ENCODE measurements at regions not wholly inside any gene's neighbourhood (a gene's known extent, or its start where the extent isn't known, plus 50 kb on each side); places are given as distances from the start of the nearest gene placed in this dataset.

DNA sequence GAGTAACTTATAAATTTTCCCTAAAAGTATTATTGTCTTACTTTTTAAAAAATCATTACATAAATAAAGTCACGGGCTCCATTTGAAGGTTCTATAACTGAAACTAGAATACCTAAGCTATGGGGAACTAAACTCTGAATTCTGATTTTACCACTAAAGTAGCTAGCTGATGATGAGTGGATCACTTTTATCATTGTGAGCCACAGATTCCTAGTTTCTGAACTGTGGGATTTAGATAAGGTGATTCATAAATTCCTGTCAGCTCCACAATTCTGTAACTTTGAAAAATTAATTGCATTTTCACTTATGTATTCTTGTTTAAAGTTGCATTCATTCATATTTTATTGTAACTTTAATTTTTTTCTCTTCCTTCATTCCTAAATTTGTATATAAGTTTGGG is 540.9 kb downstream of the GBA3 start:
- TF ChIP-seq, protein P1, sequence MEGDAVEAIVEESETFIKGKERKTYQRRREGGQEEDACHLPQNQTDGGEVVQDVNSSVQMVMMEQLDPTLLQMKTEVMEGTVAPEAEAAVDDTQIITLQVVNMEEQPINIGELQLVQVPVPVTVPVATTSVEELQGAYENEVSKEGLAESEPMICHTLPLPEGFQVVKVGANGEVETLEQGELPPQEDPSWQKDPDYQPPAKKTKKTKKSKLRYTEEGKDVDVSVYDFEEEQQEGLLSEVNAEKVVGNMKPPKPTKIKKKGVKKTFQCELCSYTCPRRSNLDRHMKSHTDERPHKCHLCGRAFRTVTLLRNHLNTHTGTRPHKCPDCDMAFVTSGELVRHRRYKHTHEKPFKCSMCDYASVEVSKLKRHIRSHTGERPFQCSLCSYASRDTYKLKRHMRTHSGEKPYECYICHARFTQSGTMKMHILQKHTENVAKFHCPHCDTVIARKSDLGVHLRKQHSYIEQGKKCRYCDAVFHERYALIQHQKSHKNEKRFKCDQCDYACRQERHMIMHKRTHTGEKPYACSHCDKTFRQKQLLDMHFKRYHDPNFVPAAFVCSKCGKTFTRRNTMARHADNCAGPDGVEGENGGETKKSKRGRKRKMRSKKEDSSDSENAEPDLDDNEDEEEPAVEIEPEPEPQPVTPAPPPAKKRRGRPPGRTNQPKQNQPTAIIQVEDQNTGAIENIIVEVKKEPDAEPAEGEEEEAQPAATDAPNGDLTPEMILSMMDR (IDR thresholded peaks at IDR 0.05; ENCODE audit: low read depth, low read length): no peak
- H3K4me3 ChIP-seq (ENCODE audit: low read depth, low read length): no peak overlapping the region

DNA sequence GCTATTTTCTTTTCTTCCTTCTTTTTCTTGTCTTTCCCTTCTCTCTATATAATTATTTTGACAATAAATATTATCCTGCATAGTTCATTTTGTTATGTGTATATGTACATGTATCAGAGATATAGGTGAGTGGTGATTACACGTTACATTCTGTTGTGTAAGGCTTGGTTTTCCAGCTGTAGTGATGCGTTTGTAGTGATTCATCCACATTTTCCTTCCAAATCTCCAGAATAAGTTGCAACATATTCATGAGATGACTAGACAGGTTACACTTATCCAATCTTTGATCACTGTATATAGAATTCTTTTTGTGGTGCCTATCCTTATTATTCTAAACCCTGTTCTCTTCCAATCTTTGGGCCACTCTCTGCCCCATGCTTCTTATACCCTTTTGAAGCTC is 540.2 kb downstream of the GBA3 start:
- TF ChIP-seq, protein P1 (IDR thresholded peaks at IDR 0.05; ENCODE audit: low read depth, low read length): no peak

DNA sequence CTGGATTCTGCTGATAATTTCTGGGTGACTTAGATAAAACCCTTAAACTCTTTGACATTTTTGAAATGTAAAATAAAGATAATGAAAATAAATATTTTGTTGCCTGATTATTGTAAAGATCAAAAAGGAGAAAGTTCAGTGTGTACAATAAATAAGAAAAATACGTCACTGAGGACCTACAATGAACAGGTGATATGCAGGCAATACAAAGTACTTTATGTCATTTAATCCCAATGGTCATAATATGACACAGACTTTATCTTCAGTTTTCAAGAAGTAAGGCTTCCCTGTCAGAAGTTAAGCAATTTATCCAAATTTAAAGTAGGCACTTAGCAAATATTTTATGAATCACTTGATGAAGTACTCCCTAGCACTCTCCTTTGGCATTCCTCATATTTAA is 532.8 kb downstream of the GBA3 start:
- no peak overlapping the region for H3K4me3 ChIP-seq (ENCODE audit: low read depth, low read length)
- TF ChIP-seq, protein P1 (IDR thresholded peaks at IDR 0.05; ENCODE audit: low read depth, low read length): no peak

More for the DNA sequence above, 540.2 kb downstream of the GBA3 start:
- H3K4me3 ChIP-seq (ENCODE audit: low read depth, low read length): no peak overlapping the region

DNA sequence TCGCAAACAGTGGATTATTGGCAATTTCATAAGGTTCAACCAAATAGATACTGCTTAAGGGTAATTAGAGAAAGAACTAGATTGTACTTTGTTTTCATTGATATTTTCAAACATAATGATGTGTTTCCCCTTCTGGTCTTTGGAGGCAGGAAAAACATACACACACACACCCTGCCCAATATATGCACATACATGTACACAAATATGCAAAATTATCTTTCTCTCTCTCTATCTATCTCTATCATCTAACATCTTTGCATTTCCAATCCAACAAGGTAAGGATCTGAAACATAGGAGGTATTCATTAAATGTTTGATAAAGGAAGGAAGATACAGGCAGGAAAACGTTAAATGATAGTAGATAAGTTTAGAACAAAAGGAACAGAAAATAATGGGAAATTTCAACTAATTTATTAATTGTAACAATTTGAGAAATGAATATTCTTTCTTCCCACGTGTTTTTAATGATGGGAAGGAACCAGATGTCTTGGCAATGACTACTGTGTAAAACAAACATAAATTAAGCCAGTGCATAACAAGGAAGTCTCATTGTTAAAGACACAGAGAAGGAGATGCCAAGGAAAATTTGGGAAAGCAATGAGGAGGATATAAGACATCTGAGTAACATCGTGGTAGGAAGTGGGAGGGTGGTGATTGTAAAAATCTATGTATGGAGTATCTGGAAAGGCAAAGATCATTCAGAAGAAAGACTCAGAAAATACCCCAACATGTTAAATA is 532.1 kb downstream of the GBA3 start:
- TF ChIP-seq, protein P1 (IDR thresholded peaks at IDR 0.05; ENCODE audit: low read depth, low read length): no peak
- no peak overlapping the region for H3K4me3 ChIP-seq (ENCODE audit: low read depth, low read length)

DNA sequence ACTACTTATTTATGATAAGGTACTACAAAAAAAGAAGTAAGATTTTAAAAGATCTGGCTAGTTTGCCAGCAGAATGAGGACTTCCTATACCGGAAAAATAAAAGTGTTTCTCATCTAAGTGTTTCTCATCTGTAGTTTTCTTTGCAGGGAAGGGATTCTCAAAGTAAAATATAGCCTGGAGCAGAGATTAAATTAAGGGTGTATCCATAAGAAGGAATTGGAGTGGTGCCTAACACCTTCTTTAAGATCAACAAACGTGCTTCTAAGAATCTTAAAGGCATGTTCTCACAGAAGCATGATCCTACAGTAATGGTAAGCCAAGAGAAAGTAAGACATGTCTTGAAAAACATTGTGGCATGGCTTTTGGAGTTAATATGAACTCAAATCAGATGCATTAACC is 528.2 kb downstream of the GBA3 start:
- TF ChIP-seq, protein P1 (IDR thresholded peaks at IDR 0.05; ENCODE audit: low read depth, low read length): no peak
- no peak overlapping the region for H3K4me3 ChIP-seq (ENCODE audit: low read depth, low read length)

DNA sequence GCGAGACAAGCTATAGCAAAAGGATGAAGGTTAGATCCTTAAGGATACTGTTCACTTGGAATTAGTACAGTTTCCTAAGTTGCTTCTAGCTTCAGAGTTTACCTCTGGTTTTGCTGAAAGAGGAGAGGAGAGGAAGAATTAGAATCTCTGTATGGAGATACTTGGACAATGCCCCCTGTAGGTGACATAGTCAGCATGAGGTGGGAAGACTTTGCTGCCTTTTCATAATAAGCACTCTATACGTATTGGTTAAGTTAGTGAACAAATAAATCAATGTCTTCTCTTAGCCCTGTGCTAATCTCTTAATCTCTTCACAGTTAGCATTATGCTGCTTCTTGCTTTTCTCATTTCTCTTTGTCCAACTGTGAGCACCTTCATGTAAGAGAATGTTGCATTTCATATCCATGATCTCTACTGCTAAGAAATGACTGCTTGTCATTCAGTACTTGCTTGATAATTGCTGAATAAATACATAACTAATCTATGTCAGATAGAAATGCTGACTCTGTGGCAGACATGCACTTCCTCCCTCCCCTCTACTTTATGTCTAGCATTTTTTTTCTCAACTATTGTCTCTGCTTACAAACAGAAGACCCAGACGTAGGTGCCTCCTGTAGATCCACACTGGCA is 527.2 kb downstream of the GBA3 start:
- TF ChIP-seq, protein P1 (IDR thresholded peaks at IDR 0.05; ENCODE audit: low read depth, low read length): no peak
- H3K4me3 ChIP-seq (ENCODE audit: low read depth, low read length): no peak overlapping the region

DNA sequence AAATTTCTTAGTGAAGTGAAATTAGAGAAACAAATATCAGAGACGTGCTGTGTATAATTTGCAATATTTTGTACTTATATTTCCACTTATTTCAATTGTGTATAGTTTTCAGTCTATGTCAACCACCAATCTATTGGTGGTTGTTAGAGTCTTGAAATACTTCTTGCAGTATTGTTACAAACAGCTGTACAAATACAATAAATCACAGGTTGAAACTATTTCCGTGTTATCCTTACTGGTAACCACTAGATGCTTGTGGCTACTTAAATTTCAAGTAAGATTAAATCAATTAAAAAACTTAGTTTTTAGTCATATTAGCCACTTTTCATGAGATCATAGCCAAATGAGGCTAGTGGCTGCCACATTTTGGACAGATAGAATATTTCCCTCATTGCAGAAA is 520.5 kb downstream of the GBA3 start:
- no peak overlapping the region for H3K4me3 ChIP-seq (ENCODE audit: low read depth, low read length)
- TF ChIP-seq, protein P1 (IDR thresholded peaks at IDR 0.05; ENCODE audit: low read depth, low read length): no peak
